ENCODE measurements at regions not wholly inside any gene's neighbourhood (a gene's known extent, or its start where the extent isn't known, plus 50 kb on each side); places are given as distances from the start of the nearest gene placed in this dataset.

- Histone ChIP-seq H3K4me3 (0 out of 2 replicates have a peak overlapping the region, but pooled peaks have one; percentile 8), H3K9ac (ENCODE audit: insufficient read length) (no peak overlapping the region)
- no peak for TF ChIP-seq POLR2AphosphoS5 (IDR thresholded peaks at IDR 0.05; ENCODE audit: borderline replicate concordance, low read depth, low read length)
- no peak for TF ChIP-seq FOXP2 (optimal IDR thresholded peaks at IDR 0.05; ENCODE audit: control extremely low read depth, extremely low read length, insufficient read depth)
- TF ChIP-seq EZH2 (IDR thresholded peaks at IDR 0.05) = no peak
These were observed 2216.6 kb upstream of the WWC1 start for GRCh38 chr5:166074582-166075481.

DNA sequence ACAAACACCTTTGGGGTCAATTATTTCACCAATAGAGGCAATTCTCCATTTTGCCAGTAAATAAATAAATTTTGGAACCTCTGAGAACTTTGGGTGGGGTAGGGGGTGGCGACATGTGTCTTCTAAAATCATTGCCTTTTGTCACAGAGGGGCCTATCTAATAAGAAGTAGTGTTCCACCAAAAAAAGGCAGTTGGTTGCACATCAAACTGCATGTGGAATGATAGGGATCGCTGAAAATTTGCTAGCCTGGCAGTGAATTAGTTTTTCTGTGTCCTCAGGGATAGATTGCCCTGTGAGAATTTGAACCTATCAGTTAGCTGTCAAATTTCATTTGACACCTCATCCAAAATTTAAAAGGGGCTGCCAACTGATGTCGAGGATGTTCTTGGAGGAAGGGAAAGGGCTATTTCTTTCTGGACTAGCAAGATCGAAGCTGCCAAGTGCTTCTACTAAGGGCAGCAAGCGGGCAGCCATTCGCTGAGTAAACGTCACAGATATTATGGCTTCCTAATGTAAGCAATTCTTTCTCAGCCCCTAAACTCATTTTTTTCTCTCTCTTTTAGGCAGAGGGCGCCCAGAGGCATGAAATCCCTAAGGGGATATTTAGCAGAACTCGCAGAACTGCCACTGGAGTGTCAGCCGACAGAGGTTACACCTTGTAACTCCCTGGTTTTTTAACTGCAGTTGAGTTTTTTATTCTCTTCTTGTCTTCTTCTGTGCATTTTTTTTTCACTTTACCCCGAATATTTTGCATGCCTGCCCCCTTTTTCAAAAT lies 2208.1 kb upstream of the WWC1 start:
- Histone ChIP-seq H3K27ac (no peak overlapping the region), H3K4me3 (no peak overlapping the region), H3K9me3 (ENCODE audit: low read depth, low read length) (no peaks in the 10 kb centered on the region), H3K36me3 (ENCODE audit: insufficient read depth, low read length) (no peaks in the 10 kb centered on the region), H3K9ac (ENCODE audit: insufficient read length) (no peak overlapping the region)
- DNase-seq (ENCODE audit: low read depth, low spot score) = no peak
- no peak for TF ChIP-seq POLR2AphosphoS5 (IDR thresholded peaks at IDR 0.05; ENCODE audit: borderline replicate concordance, low read depth, low read length)

More at GRCh38 chr5:166074582-166075481, 2216.6 kb upstream of the WWC1 start:
- Histone ChIP-seq H3K27ac (peak overlapping the region; percentile 5; the same call in 1 of the 2 replicates), H3K36me3 (ENCODE audit: insufficient read depth, low read length) (no peaks in the 10 kb centered on the region), H3K9me3 (ENCODE audit: low read depth, low read length) (no peaks in the 10 kb centered on the region)
- DNase-seq (ENCODE audit: low read depth, low spot score) = peak; percentile 14

GRCh38 chr5:166086568-166086967 lies 2204.9 kb upstream of the WWC1 start:
- no peak for DNase-seq (ENCODE audit: low read depth, low spot score)
- Histone ChIP-seq H3K27ac (no peak overlapping the region), H3K4me3 (no peak overlapping the region), H3K36me3 (ENCODE audit: insufficient read depth, low read length) (no peaks in the 10 kb centered on the region), H3K9me3 (ENCODE audit: low read depth, low read length) (no peaks in the 10 kb centered on the region), H3K9ac (ENCODE audit: insufficient read length) (no peak overlapping the region)
- TF ChIP-seq FOXP2 (optimal IDR thresholded peaks at IDR 0.05; ENCODE audit: control extremely low read depth, extremely low read length, insufficient read depth) (no peak), POLR2AphosphoS5 (IDR thresholded peaks at IDR 0.05; ENCODE audit: borderline replicate concordance, low read depth, low read length) (no peak), EZH2 (IDR thresholded peaks at IDR 0.05) (no peak)

GRCh38 chr5:166088389-166089039 lies 2202.9 kb upstream of the WWC1 start:
- TF ChIP-seq EZH2 (IDR thresholded peaks at IDR 0.05) (no peak), POLR2AphosphoS5 (IDR thresholded peaks at IDR 0.05; ENCODE audit: borderline replicate concordance, low read depth, low read length) (no peak), FOXP2 (optimal IDR thresholded peaks at IDR 0.05; ENCODE audit: control extremely low read depth, extremely low read length, insufficient read depth) (no peak)
- DNase-seq (ENCODE audit: low read depth, low spot score) = no peak
- H3K36me3 ChIP-seq (ENCODE audit: insufficient read depth, low read length) = no peaks in the 10 kb centered on the region
- no peak overlapping the region for H3K4me3 ChIP-seq
- H3K9ac ChIP-seq (ENCODE audit: insufficient read length) = no peak overlapping the region
- H3K27ac ChIP-seq = no peak overlapping the region
- H3K9me3 ChIP-seq (ENCODE audit: low read depth, low read length) = no peaks in the 10 kb centered on the region

GRCh38 chr5:166091931-166092330 lies 2199.5 kb upstream of the WWC1 start:
- H3K9me3 ChIP-seq (ENCODE audit: low read depth, low read length) = no peaks in the 10 kb centered on the region
- TF ChIP-seq POLR2AphosphoS5 (IDR thresholded peaks at IDR 0.05; ENCODE audit: borderline replicate concordance, low read depth, low read length) (no peak), FOXP2 (optimal IDR thresholded peaks at IDR 0.05; ENCODE audit: control extremely low read depth, extremely low read length, insufficient read depth) (no peak), EZH2 (IDR thresholded peaks at IDR 0.05) (no peak)
- no peak overlapping the region for H3K27ac ChIP-seq
- no peaks in the 10 kb centered on the region for H3K36me3 ChIP-seq (ENCODE audit: insufficient read depth, low read length)
- H3K4me3 ChIP-seq = no peak overlapping the region
- H3K9ac ChIP-seq (ENCODE audit: insufficient read length) = no peak overlapping the region
- DNase-seq (ENCODE audit: low read depth, low spot score) = no peak

DNA sequence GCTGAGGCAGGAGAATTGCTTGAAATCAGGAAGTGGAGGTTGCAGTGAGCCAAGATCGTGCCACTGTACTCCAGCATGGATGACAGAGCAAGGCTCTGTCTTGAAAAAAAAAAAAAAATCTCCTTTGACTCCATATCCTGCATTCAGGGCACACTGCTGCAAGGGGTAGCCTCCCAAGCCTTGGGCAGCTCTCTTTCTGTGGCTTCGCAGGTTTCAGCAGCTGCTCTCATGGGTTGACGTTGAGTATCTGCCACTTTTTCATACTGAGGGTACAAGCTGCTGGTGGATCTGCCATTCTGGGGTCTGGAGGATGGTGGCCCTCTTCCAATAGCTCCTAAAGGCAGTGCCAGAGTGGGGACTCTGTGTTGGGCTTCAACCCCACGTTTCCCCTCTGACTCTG lies 2198.1 kb upstream of the WWC1 start:
- no peak for DNase-seq (ENCODE audit: low read depth, low spot score)
- TF ChIP-seq FOXP2 (optimal IDR thresholded peaks at IDR 0.05; ENCODE audit: control extremely low read depth, extremely low read length, insufficient read depth) = no peak
- TF ChIP-seq EZH2 (IDR thresholded peaks at IDR 0.05) = no peak
- TF ChIP-seq POLR2AphosphoS5 (IDR thresholded peaks at IDR 0.05; ENCODE audit: borderline replicate concordance, low read depth, low read length) = no peak
- no peaks in the 10 kb centered on the region for H3K36me3 ChIP-seq (ENCODE audit: insufficient read depth, low read length)
- H3K4me3 ChIP-seq = no peak overlapping the region
- H3K9ac ChIP-seq (ENCODE audit: insufficient read length) = no peak overlapping the region
- no peaks in the 10 kb centered on the region for H3K9me3 ChIP-seq (ENCODE audit: low read depth, low read length)
- no peak overlapping the region for H3K27ac ChIP-seq

GRCh38 chr5:166102947-166103346 lies 2188.5 kb upstream of the WWC1 start:
- H3K27ac ChIP-seq = no peak overlapping the region
- no peak overlapping the region for H3K4me3 ChIP-seq
- H3K9ac ChIP-seq (ENCODE audit: insufficient read length) = no peak overlapping the region
- H3K36me3 ChIP-seq (ENCODE audit: insufficient read depth, low read length) = no peaks in the 10 kb centered on the region
- DNase-seq (ENCODE audit: low read depth, low spot score) = no peak
- TF ChIP-seq EZH2 (IDR thresholded peaks at IDR 0.05) = no peak
- TF ChIP-seq POLR2AphosphoS5 (IDR thresholded peaks at IDR 0.05; ENCODE audit: borderline replicate concordance, low read depth, low read length) = no peak
- TF ChIP-seq FOXP2 (optimal IDR thresholded peaks at IDR 0.05; ENCODE audit: control extremely low read depth, extremely low read length, insufficient read depth) = no peak
- H3K9me3 ChIP-seq (ENCODE audit: low read depth, low read length) = no peaks in the 10 kb centered on the region

GRCh38 chr5:166111021-166111420 lies 2180.4 kb upstream of the WWC1 start:
- H3K9ac ChIP-seq (ENCODE audit: insufficient read length) = no peak overlapping the region
- TF ChIP-seq FOXP2 (optimal IDR thresholded peaks at IDR 0.05; ENCODE audit: control extremely low read depth, extremely low read length, insufficient read depth) (no peak), EZH2 (IDR thresholded peaks at IDR 0.05) (no peak)
- DNase-seq (ENCODE audit: low read depth, low spot score) = no peak
- H3K27ac ChIP-seq = no peak overlapping the region
- H3K9me3 ChIP-seq (ENCODE audit: low read depth, low read length) = no peaks in the 10 kb centered on the region
- H3K36me3 ChIP-seq (ENCODE audit: insufficient read depth, low read length) = no peaks in the 10 kb centered on the region
- H3K4me3 ChIP-seq = no peak overlapping the region
